HCT116 (cell line): ENCODE measurements at regions not wholly inside any gene's neighbourhood (a gene's known extent, or its start where the extent isn't known, plus 50 kb on each side); places are given as distances from the start of the nearest gene placed in this dataset.

Source experiments
- ATAC-seq: fragments of 200-7000 bp; cut with Tn5 transposase; 2 replicates; pipeline ENCODE4 v1.9.1; 2020; ENCODE audit warnings: mild to moderate bottlenecking, moderate library complexity
- BruUV-seq: library from RNA; stranded (reverse); fragments of 400-500 nt; replicated peaks from 2 replicates; lab custom pipeline; 2021; lab: Mats Ljungman, UMichigan
- CTCF ChIA-PET: fragments of 300-600 bp; sonication (Branson Sonifier 250); formaldehyde crosslinking; loops from one replicate; lab custom pipeline; 2021; ENCODE audit warnings: antibody characterized with exemption; lab: Charles Lee
- POLR2A ChIA-PET: fragments of 300-600, 350-600 bp; sonication (Branson Sonifier 250); formaldehyde crosslinking; loops from one replicate; lab custom pipeline; 2021; ENCODE audit warnings: antibody characterized with exemption; lab: Charles Lee
- RAD21 ChIA-PET, 2 experiments: fragments of 300-600 bp; sonication (Branson Sonifier 250); formaldehyde crosslinking; loops; one replicate each; lab custom pipeline; 2023; ENCODE audit warnings: low total read pairs in 2 of 2; ENCODE audit not compliant: uncharacterized antibody in 2 of 2, unreplicated experiment in 2 of 2, low non-redundant PET in 1 of 2; lab: Charles Lee
- DNase-seq: peaks from one replicate; pipeline ENCODE4 v3.0.0-alpha.2; 2010; ENCODE audit warnings: low read depth, low spot score
- H2AFZ ChIP-seq: fragments of 200-600 bp; shearing (Covaris generic), sonication (generic); 2 replicates; pipeline ENCODE4 v1.6.1; 2017; ENCODE audit warnings: low read depth, mixed run types, mixed read lengths, antibody characterized with exemption, low read length; ENCODE audit not compliant: poor library complexity, severe bottlenecking
- H3K27ac ChIP-seq: 2 replicates; pipeline ENCODE4 v1.5.1; 2012; ENCODE audit warnings: low read depth, low read length
- H3K27me3 ChIP-seq: fragments of 200-600 bp; sonication (generic); 2 replicates; pipeline ENCODE4 v1.6.1; 2016; ENCODE audit warnings: mixed run types, low read length, mixed read lengths; ENCODE audit not compliant: insufficient read depth
- H3K36me3 ChIP-seq, 2 experiments: fragments of 200-500 bp in 1 of 2; fragments of 200-600 bp in 1 of 2; sonication (Bioruptor generic) in 1 of 2; sonication (generic) in 1 of 2; 2 replicates each; pipeline versions ENCODE4 v1.5.1 to v1.6.1; 2014 to 2016; ENCODE audit warnings: low read length in 2 of 2, inconsistent platforms in 1 of 2, mixed read lengths in 1 of 2, mixed run types in 1 of 2; ENCODE audit not compliant: insufficient read depth in 2 of 2, control insufficient read depth in 1 of 2
- H3K4me1 ChIP-seq, 2 experiments: fragments of 200-600 bp in 1 of 2; sonication (generic) in 1 of 2; 2 replicates each; pipeline versions ENCODE4 v1.5.1 to v1.6.1; 2012 to 2017; ENCODE audit warnings: low read length in 2 of 2, inconsistent platforms in 1 of 2, mild to moderate bottlenecking in 1 of 2, mixed read lengths in 1 of 2, mixed run types in 1 of 2, moderate library complexity in 1 of 2; ENCODE audit not compliant: insufficient read depth in 2 of 2, control insufficient read depth in 1 of 2
- H3K4me2 ChIP-seq: fragments of 200-600 bp; sonication (generic); 2 replicates; pipeline ENCODE4 v1.6.1; 2017; ENCODE audit warnings: mixed run types, low read length, mixed read lengths
- H3K4me3 ChIP-seq, 2 experiments: fragments of 200-600 bp in 1 of 2; sonication (generic) in 1 of 2; replicated peaks in 1 of 2; 2 replicates each; pipeline ENCODE4 v1.5.1; 2011 to 2016; ENCODE audit warnings: low read length in 2 of 2, control low read depth in 1 of 2, low read depth in 1 of 2, mild to moderate bottlenecking in 1 of 2, mixed read lengths in 1 of 2, mixed run types in 1 of 2
- H3K79me2 ChIP-seq: fragments of 200-600 bp; sonication (generic); 2 replicates; pipeline ENCODE4 v1.6.1; 2017; ENCODE audit warnings: mild to moderate bottlenecking, mixed run types, low read length, moderate library complexity, mixed read lengths; ENCODE audit not compliant: insufficient read depth
- H3K9ac ChIP-seq: fragments of 200-600 bp; sonication (generic); 2 replicates; pipeline ENCODE4 v1.6.1; 2016; ENCODE audit warnings: low read length, mixed read lengths
- H3K9me2 ChIP-seq: fragments of 200-600 bp; sonication (generic), shearing (Covaris generic); 2 replicates; pipeline ENCODE4 v1.6.1; 2017; ENCODE audit warnings: mixed run types, mild to moderate bottlenecking, moderate library complexity; ENCODE audit not compliant: insufficient read depth
- H3K9me3 ChIP-seq, 2 experiments: fragments of 200-500 bp in 1 of 2; fragments of 200-600 bp in 1 of 2; sonication (Bioruptor generic) in 1 of 2; sonication (generic) in 1 of 2; 2 replicates each; pipeline ENCODE4 v1.6.1; 2014 to 2017; ENCODE audit warnings: low read length in 2 of 2, mixed read lengths in 2 of 2, inconsistent platforms in 1 of 2, low read depth in 1 of 2, mild to moderate bottlenecking in 1 of 2, mixed run types in 1 of 2, moderate library complexity in 1 of 2; ENCODE audit not compliant: control insufficient read depth in 1 of 2, insufficient read depth in 1 of 2
- H4K20me1 ChIP-seq: fragments of 200-600 bp; sonication (generic), shearing (Covaris generic); 2 replicates; pipeline ENCODE4 v1.6.1; 2017; ENCODE audit warnings: mixed run types, mild to moderate bottlenecking, moderate library complexity; ENCODE audit not compliant: insufficient read depth
- CBX3 ChIP-seq: IDR thresholded peaks from 2 replicates; pipeline ENCODE4 v1.6.1; 2012; ENCODE audit warnings: low read depth
- CEBPB ChIP-seq: IDR thresholded peaks from 2 replicates; pipeline ENCODE4 v1.6.1; 2012; ENCODE audit warnings: low read depth
- EGR1 ChIP-seq: IDR thresholded peaks from 2 replicates; pipeline ENCODE4 v1.6.1; 2012; ENCODE audit warnings: low read depth
- ELF1 ChIP-seq: IDR thresholded peaks from 2 replicates; pipeline ENCODE4 v1.6.1; 2012; ENCODE audit warnings: low read depth, borderline replicate concordance
- EZH2 ChIP-seq: fragments of 200-600 bp; sonication (generic); IDR thresholded peaks from 2 replicates; pipeline ENCODE4 v1.6.1; 2017; ENCODE audit warnings: antibody characterized with exemption, mixed run types
- FOSL1 ChIP-seq: IDR thresholded peaks from 2 replicates; pipeline ENCODE4 v1.6.1; 2012; ENCODE audit warnings: low read depth
- JUND ChIP-seq: IDR thresholded peaks from 2 replicates; pipeline ENCODE4 v1.6.1; 2012
- POLR2AphosphoS5 ChIP-seq: IDR thresholded peaks from 2 replicates; pipeline ENCODE4 v1.6.1; 2011; ENCODE audit warnings: mild to moderate bottlenecking, low read depth, low read length, moderate library complexity
- RAD21 ChIP-seq: IDR thresholded peaks from 2 replicates; pipeline ENCODE4 v1.6.1; 2012; ENCODE audit warnings: low read depth, mild to moderate bottlenecking
- SIN3A ChIP-seq: IDR thresholded peaks from 2 replicates; pipeline ENCODE4 v1.6.1; 2012; ENCODE audit warnings: low read depth
- SP1 ChIP-seq: IDR thresholded peaks from 2 replicates; pipeline ENCODE4 v1.6.1; 2012; ENCODE audit warnings: low read depth
- SRF ChIP-seq: IDR thresholded peaks from 2 replicates; pipeline ENCODE4 v1.6.1; 2012; ENCODE audit warnings: low read depth
- TCF7L2 ChIP-seq: IDR thresholded peaks from 2 replicates; pipeline ENCODE4 v1.7.0; 2011; ENCODE audit warnings: borderline replicate concordance, inconsistent platforms; ENCODE audit not compliant: insufficient read depth, insufficient read length; ENCODE audit errors: extremely low read depth
- YY1 ChIP-seq: IDR thresholded peaks from 2 replicates; pipeline ENCODE4 v1.6.1; 2011; ENCODE audit warnings: low read length, low read depth, moderate library complexity, mild to moderate bottlenecking; ENCODE audit not compliant: insufficient replicate concordance; ENCODE audit errors: extremely low read depth
- ZFX ChIP-seq: fragments of 450-650 bp; IDR thresholded peaks from 2 replicates; pipeline ENCODE4 v1.6.1; 2017
- ZNF274 ChIP-seq: fragments of 200-500 bp; sonication (Bioruptor generic); IDR thresholded peaks from 2 replicates; pipeline ENCODE4 v1.6.1; 2014; ENCODE audit warnings: mild to moderate bottlenecking, low read depth, low read length, inconsistent platforms
- intact Hi-C: fragments of 100-400 bp; cut with micrococcal nuclease; formaldehyde crosslinking; loops from 2 replicates; pipeline ENCODE4 v1.10.0; 2022
- TF ChIP-seq, protein P1 (sequence below): IDR thresholded peaks from 2 replicates; pipeline ENCODE4 v1.6.1; 2012; ENCODE audit warnings: low read depth
- TF ChIP-seq, protein P2 (sequence below): IDR thresholded peaks from 2 replicates; pipeline ENCODE4 v1.6.1; 2012
- TF ChIP-seq, protein P3 (sequence below): IDR thresholded peaks from 2 replicates; pipeline ENCODE4 v1.6.1; 2012
- TF ChIP-seq, protein P4 (sequence below), 3 experiments: fragments of 200-600 bp in 1 of 3; sonication (generic) in 1 of 3; IDR thresholded peaks in 2 of 3; conservative IDR thresholded peaks in 1 of 3; 2 replicates each; pipeline ENCODE4 v1.5.1; 2012 to 2017; ENCODE audit warnings: low read depth in 2 of 3, low read length in 2 of 3, antibody characterized with exemption in 1 of 3, borderline replicate concordance in 1 of 3, control low read depth in 1 of 3, mild to moderate bottlenecking in 1 of 3, mixed read lengths in 1 of 3, mixed run types in 1 of 3, moderate library complexity in 1 of 3; ENCODE audit not compliant: insufficient read depth in 1 of 3

GRCh38 chr5:4780633-4781032, 359.5 kb upstream of the ADAMTS16 start:
- no peak for DNase-seq
- Histone ChIP-seq H4K20me1 (no peaks in the 10 kb centered on the region), H3K4me2 (no peak overlapping the region), H3K79me2 (no peaks in the 10 kb centered on the region), H3K27ac (no peak overlapping the region), H3K4me1 (no peaks in the 10 kb centered on the region)
- CTCF ChIA-PET = no interaction called here
- TF ChIP-seq CEBPB (no peak), SRF (no peak), SIN3A (no peak), RAD21 (no peak), ZFX (no peak), ZNF274 (no peak), ELF1 (no peak), YY1 (no peak), CBX3 (no peak), FOSL1 (no peak), JUND (no peak), TCF7L2 (no peak), SP1 (no peak), POLR2AphosphoS5 (no peak), EZH2 (no peak), EGR1 (no peak)
- TF ChIP-seq, protein P1, sequence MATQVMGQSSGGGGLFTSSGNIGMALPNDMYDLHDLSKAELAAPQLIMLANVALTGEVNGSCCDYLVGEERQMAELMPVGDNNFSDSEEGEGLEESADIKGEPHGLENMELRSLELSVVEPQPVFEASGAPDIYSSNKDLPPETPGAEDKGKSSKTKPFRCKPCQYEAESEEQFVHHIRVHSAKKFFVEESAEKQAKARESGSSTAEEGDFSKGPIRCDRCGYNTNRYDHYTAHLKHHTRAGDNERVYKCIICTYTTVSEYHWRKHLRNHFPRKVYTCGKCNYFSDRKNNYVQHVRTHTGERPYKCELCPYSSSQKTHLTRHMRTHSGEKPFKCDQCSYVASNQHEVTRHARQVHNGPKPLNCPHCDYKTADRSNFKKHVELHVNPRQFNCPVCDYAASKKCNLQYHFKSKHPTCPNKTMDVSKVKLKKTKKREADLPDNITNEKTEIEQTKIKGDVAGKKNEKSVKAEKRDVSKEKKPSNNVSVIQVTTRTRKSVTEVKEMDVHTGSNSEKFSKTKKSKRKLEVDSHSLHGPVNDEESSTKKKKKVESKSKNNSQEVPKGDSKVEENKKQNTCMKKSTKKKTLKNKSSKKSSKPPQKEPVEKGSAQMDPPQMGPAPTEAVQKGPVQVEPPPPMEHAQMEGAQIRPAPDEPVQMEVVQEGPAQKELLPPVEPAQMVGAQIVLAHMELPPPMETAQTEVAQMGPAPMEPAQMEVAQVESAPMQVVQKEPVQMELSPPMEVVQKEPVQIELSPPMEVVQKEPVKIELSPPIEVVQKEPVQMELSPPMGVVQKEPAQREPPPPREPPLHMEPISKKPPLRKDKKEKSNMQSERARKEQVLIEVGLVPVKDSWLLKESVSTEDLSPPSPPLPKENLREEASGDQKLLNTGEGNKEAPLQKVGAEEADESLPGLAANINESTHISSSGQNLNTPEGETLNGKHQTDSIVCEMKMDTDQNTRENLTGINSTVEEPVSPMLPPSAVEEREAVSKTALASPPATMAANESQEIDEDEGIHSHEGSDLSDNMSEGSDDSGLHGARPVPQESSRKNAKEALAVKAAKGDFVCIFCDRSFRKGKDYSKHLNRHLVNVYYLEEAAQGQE = no peak
- TF ChIP-seq, protein P2, sequence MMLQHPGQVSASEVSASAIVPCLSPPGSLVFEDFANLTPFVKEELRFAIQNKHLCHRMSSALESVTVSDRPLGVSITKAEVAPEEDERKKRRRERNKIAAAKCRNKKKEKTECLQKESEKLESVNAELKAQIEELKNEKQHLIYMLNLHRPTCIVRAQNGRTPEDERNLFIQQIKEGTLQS = no peak
- TF ChIP-seq, protein P3, sequence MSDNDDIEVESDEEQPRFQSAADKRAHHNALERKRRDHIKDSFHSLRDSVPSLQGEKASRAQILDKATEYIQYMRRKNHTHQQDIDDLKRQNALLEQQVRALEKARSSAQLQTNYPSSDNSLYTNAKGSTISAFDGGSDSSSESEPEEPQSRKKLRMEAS = no peak
- TF ChIP-seq, protein P4, sequence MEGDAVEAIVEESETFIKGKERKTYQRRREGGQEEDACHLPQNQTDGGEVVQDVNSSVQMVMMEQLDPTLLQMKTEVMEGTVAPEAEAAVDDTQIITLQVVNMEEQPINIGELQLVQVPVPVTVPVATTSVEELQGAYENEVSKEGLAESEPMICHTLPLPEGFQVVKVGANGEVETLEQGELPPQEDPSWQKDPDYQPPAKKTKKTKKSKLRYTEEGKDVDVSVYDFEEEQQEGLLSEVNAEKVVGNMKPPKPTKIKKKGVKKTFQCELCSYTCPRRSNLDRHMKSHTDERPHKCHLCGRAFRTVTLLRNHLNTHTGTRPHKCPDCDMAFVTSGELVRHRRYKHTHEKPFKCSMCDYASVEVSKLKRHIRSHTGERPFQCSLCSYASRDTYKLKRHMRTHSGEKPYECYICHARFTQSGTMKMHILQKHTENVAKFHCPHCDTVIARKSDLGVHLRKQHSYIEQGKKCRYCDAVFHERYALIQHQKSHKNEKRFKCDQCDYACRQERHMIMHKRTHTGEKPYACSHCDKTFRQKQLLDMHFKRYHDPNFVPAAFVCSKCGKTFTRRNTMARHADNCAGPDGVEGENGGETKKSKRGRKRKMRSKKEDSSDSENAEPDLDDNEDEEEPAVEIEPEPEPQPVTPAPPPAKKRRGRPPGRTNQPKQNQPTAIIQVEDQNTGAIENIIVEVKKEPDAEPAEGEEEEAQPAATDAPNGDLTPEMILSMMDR (IDR thresholded peaks at IDR 0.05 in 2 of 3, conservative IDR thresholded peaks at IDR 0.05 in 1 of 3; ENCODE audit: borderline replicate concordance in 1 of 3, insufficient read depth in 1 of 3, low read depth in 2 of 3, low read length in 2 of 3) = no peak
- TF ChIP-seq, all 23 proteins: peak for 0
- no peaks in the 10 kb centered on the region for H3K27me3 ChIP-seq
- no peaks in the 10 kb centered on the region for H3K36me3 ChIP-seq
- intact Hi-C loops = no loop called here
- no peak for ATAC-seq
- no peaks in the 10 kb centered on the region for H3K9me2 ChIP-seq
- H3K9ac ChIP-seq = no peak overlapping the region
- ChIA-PET RAD21 (no interaction called here), POLR2A (no interaction called here)
- no TSS peak for BruUV-seq
- H3K4me3 ChIP-seq = no peak overlapping the region
- H3K9me3 ChIP-seq = peaks cover 2 to 31% of the 10 kb centered on the region in 2 experiments; a peak in 2 of 4 replicates
- no peak overlapping the region for H2AFZ ChIP-seq
